ENCODE measurements at regions not wholly inside any gene's neighbourhood (a gene's known extent, or its start where the extent isn't known, plus 50 kb on each side); places are given as distances from the start of the nearest gene placed in this dataset.

DNA sequence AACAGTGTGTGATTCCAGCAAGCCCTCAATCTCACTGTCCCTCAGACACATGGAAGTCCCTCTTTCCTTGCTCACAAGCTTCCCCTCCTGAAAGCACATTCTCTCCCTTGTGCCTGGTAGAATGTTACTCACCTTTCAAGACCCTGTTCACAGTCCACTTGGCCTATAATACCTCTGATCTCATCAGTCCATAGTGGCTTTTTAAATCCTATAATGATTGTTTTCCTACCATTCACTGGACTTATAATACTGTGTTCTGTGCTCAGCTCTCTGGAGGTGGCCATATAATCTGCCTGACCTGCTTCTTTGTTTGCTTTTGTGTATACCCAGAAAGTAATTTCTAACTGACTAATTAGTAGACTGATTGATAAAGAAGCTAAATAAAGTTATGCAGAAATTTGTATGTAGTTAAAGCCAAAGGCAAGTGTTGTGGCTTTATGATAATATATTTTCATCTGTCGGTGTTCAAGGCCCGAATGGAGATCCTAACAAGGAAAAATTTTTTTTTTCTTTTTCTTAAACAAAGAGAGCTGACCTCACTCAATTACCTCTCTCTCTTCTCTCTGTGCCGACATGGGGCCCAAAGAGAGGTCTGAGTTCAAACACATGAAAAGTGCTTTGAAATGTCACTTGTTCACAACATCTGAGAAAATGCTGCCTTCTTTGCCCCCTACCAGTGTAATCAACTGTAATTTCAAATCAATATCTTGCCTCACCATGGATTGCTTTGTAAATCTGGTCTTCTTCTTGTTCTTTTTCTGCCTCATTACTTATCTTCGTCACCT is 1033.0 kb upstream of the PIK3C3 start:
- WGBS, 3 donors = 70 to 75% (median 72%) methylated on average over 4 of the region's 4 CpGs

DNA sequence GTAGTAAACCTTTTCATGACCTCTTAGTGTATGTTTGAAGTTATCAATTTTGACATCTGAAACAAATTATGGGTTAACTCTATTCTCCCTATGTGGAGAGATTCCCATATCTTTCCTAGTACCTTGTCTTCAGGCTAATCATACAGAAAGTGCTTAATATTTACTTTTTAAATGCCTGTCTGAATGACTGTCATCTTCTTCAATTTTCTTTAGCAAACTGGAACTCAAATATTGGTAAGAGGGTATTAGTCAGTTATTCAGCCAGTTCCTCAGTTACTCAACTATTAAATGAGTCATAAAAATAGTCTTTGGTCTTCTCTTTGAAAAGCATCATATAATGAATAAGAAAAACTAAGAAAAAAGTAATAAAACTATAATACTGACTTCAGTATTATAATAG is 1038.0 kb upstream of the PIK3C3 start:
- intact Hi-C loops (cut with DNase I) = no loop called here
- Histone ChIP-seq H3K4me1 (ENCODE audit: insufficient read depth) (no peaks in the 10 kb centered on the region), H3K36me3 (no peaks in the 10 kb centered on the region), H3K27ac (no peak overlapping the region), H3K4me3 (no peak overlapping the region), H3K27me3 (no peaks in the 10 kb centered on the region), H3K9me3 (no peaks in the 10 kb centered on the region)
- TF ChIP-seq EP300 (IDR thresholded peaks at IDR 0.05) (no peak), POLR2A (IDR thresholded peaks at IDR 0.05) (no peak)
- TF ChIP-seq, protein P1, sequence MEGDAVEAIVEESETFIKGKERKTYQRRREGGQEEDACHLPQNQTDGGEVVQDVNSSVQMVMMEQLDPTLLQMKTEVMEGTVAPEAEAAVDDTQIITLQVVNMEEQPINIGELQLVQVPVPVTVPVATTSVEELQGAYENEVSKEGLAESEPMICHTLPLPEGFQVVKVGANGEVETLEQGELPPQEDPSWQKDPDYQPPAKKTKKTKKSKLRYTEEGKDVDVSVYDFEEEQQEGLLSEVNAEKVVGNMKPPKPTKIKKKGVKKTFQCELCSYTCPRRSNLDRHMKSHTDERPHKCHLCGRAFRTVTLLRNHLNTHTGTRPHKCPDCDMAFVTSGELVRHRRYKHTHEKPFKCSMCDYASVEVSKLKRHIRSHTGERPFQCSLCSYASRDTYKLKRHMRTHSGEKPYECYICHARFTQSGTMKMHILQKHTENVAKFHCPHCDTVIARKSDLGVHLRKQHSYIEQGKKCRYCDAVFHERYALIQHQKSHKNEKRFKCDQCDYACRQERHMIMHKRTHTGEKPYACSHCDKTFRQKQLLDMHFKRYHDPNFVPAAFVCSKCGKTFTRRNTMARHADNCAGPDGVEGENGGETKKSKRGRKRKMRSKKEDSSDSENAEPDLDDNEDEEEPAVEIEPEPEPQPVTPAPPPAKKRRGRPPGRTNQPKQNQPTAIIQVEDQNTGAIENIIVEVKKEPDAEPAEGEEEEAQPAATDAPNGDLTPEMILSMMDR (IDR thresholded peaks at IDR 0.05) = no peak
- no peak for DNase-seq

More for the DNA sequence above, 1033.0 kb upstream of the PIK3C3 start:
- Histone ChIP-seq H3K27me3 (no peaks in the 10 kb centered on the region), H3K36me3 (no peaks in the 10 kb centered on the region), H3K27ac (no peak overlapping the region), H3K4me3 (no peak overlapping the region), H3K4me1 (ENCODE audit: insufficient read depth) (no peaks in the 10 kb centered on the region), H3K9me3 (no peaks in the 10 kb centered on the region)
- TF ChIP-seq, protein P1 (IDR thresholded peaks at IDR 0.05) = no peak
- no peak for TF ChIP-seq POLR2A (IDR thresholded peaks at IDR 0.05)
- no peak for TF ChIP-seq EP300 (IDR thresholded peaks at IDR 0.05)
- intact Hi-C loops (cut with DNase I) = no loop called here
- DNase-seq = no peak

DNA sequence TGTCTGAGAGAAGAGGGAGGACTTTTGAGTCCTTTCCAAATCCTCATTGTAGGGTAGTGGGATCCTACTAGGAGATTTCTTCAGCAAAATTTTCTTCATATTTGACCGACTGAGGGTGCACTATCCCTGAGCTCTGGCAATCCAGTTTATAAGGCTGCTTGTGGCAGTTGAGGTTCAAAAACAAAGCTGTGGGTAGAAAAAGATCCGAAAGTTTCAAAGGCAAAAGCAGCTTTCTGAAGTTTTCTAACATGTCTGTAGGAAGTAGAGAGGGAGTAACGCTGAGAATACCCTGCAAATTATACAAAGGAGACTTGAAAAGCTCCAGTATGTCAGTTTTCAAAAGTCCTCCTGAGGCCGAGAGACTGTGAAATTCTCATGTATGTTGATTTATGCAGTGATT is 1039.3 kb upstream of the PIK3C3 start:
- intact Hi-C loops (cut with DNase I) = no loop called here
- no peak for DNase-seq
- 86 to 93% (median 87%) methylated on average over 4 of the region's 4 CpGs for WGBS, 3 donors
- Histone ChIP-seq H3K4me1 (ENCODE audit: insufficient read depth) (no peaks in the 10 kb centered on the region), H3K36me3 (no peaks in the 10 kb centered on the region), H3K27ac (no peak overlapping the region), H3K4me3 (no peak overlapping the region), H3K9me3 (no peaks in the 10 kb centered on the region), H3K27me3 (no peaks in the 10 kb centered on the region)
- TF ChIP-seq, protein P1 (IDR thresholded peaks at IDR 0.05) = no peak
- TF ChIP-seq POLR2A (IDR thresholded peaks at IDR 0.05) = no peak
- no peak for TF ChIP-seq EP300 (IDR thresholded peaks at IDR 0.05)

DNA sequence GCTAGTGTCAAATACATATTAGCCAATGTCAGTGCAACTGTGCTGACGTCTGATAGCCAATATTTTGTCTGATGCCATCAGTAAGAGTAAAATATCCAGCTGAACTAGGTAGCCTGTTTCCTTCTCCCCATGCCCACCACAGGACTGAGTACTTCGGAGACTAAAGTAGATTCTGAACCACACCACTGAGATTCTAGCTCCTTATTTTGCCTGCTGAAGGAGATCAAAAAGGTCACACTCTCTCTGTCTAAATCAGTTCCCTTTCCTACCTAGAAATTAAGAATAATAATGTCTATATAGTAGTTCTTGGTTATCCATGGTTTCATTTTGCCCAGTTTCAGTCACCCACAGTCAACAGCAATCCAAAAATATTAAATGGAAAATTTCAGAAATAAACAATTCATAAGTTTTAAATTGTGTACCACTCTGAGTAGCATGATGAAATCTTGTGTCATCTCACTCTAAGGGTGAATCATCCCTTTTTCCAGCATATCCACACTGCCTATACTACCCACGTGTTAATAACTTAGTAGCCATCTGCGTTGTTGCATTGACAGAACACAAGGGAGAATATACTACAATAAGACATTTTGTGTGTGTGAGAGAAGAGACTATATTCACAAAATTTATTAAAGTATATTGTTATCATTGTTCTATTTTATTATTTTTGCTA is 1043.3 kb upstream of the PIK3C3 start:
- DNase-seq = no peak
- Histone ChIP-seq H3K36me3 (no peaks in the 10 kb centered on the region), H3K27ac (no peak overlapping the region), H3K27me3 (no peaks in the 10 kb centered on the region), H3K4me3 (no peak overlapping the region), H3K9me3 (no peaks in the 10 kb centered on the region), H3K4me1 (ENCODE audit: insufficient read depth) (no peaks in the 10 kb centered on the region)
- intact Hi-C loops (cut with DNase I) = no loop called here
- TF ChIP-seq EP300 (IDR thresholded peaks at IDR 0.05) (no peak), POLR2A (IDR thresholded peaks at IDR 0.05) (no peak)
- TF ChIP-seq, protein P1 (IDR thresholded peaks at IDR 0.05) = no peak
- WGBS, 3 donors = 79 to 88% (median 83%) methylated on average over 4 of the region's 4 CpGs

All from ovary (tissue), 7 donors.